K562 (cell line): ENCODE measurements at regions not wholly inside any gene's neighbourhood (a gene's known extent, or its start where the extent isn't known, plus 50 kb on each side); places are given as distances from the start of the nearest gene placed in this dataset.

Experiments
- BRF1 ChIP-seq: IDR thresholded peaks from 3 replicates; pipeline ENCODE4 v1.6.1; 2011; ENCODE audit warnings: borderline replicate concordance, mild to moderate bottlenecking; ENCODE audit not compliant: insufficient read length; ENCODE audit errors: extremely low read depth
- DPF2 ChIP-seq: fragments of 450-650 bp; IDR thresholded peaks from 2 replicates; pipeline ENCODE4 v1.6.1; 2016
- GMEB1 ChIP-seq: fragments of 250-450 bp; sonication (Bioruptor Pico); IDR thresholded peaks from 2 replicates; pipeline ENCODE4 v1.4.0; 2020; ENCODE audit warnings: mild to moderate bottlenecking
- HDGF ChIP-seq: fragments of 450-650 bp; IDR thresholded peaks from 2 replicates; pipeline ENCODE4 v1.6.1; 2016
- HEY1 ChIP-seq: fragments of 250-450 bp; sonication (Bioruptor Pico); IDR thresholded peaks from 2 replicates; pipeline ENCODE4 v1.5.0; 2020; ENCODE audit warnings: mild to moderate bottlenecking, moderate library complexity, borderline replicate concordance
- KDM5B ChIP-seq: fragments of 200-600 bp; sonication (generic); IDR thresholded peaks from 2 replicates; pipeline ENCODE4 v1.6.1; 2012; ENCODE audit warnings: low read depth, mild to moderate bottlenecking, moderate library complexity, low read length, control low read depth, inconsistent platforms; ENCODE audit not compliant: insufficient replicate concordance
- MEIS2 ChIP-seq: fragments of 450-650 bp; IDR thresholded peaks from 2 replicates; pipeline ENCODE4 v1.6.1; 2014; ENCODE audit warnings: mild to moderate bottlenecking; ENCODE audit not compliant: partially characterized antibody
- NCOA6 ChIP-seq: fragments of 450-650 bp; IDR thresholded peaks from 2 replicates; pipeline ENCODE4 v1.6.1; 2017; ENCODE audit warnings: mild to moderate bottlenecking
- NFE2 ChIP-seq: IDR thresholded peaks from 2 replicates; pipeline ENCODE4 v1.6.1; 2014; ENCODE audit warnings: antibody characterized with exemption, low read depth
- OTX1 ChIP-seq: fragments of 450-650 bp; formaldehyde crosslinking; IDR thresholded peaks from 2 replicates; pipeline ENCODE4 v1.4.0; 2022; ENCODE audit warnings: mild to moderate bottlenecking
- PBX2 ChIP-seq, 2 experiments: IDR thresholded peaks in 1 of 2; conservative IDR thresholded peaks in 1 of 2; 2 replicates each; pipeline ENCODE4 v1.6.1; 2016; ENCODE audit warnings: low read depth in 2 of 2, mild to moderate bottlenecking in 1 of 2, missing compliant biosample characterization in 1 of 2, missing genetic modification characterization in 1 of 2, moderate library complexity in 1 of 2
- PTTG1 ChIP-seq: fragments of 450-650 bp; IDR thresholded peaks from 2 replicates; pipeline ENCODE4 v1.6.1; 2016; ENCODE audit warnings: low read depth, mild to moderate bottlenecking, missing genetic modification characterization, missing compliant biosample characterization
- SMAD1 ChIP-seq: fragments of 150-350 bp; IDR thresholded peaks from 2 replicates; pipeline ENCODE4 v1.6.1; 2014; ENCODE audit warnings: low read length, low read depth; ENCODE audit not compliant: partially characterized antibody
- THAP7 ChIP-seq: fragments of 250-450 bp; sonication (Bioruptor Pico); IDR thresholded peaks from 2 replicates; pipeline ENCODE4 v1.5.0; 2021
- TRIM28 ChIP-seq: fragments of 450-650 bp; IDR thresholded peaks from 2 replicates; pipeline ENCODE4 v1.6.1; 2017
- TF ChIP-seq, protein P1 (sequence below): fragments of 250-450 bp; sonication (Bioruptor Pico); IDR thresholded peaks from 2 replicates; pipeline ENCODE4 v1.4.0; 2020; ENCODE audit warnings: mild to moderate bottlenecking, moderate library complexity
- TF ChIP-seq, protein P2 (sequence below): fragments of 450-650 bp; IDR thresholded peaks from 2 replicates; pipeline ENCODE4 v1.6.1; 2014; ENCODE audit warnings: low read depth, mild to moderate bottlenecking, moderate library complexity, borderline replicate concordance

GRCh38 chr7:106568680-106569499 is 92.1 kb downstream of the CCDC71L start (continued):
- peak; percentile 90 for TF ChIP-seq SMAD1
- TF ChIP-seq GMEB1 (CRISPR knock-in tag) = peak; percentile 22
- peak; percentile 85; the same call in 1 of the 2 replicates for TF ChIP-seq HEY1 (CRISPR knock-in tag)
- peak; percentile 100 for TF ChIP-seq NFE2
- TF ChIP-seq NCOA6 = peak; percentile 64
- peak; percentile 99 for TF ChIP-seq DPF2
- TF ChIP-seq THAP7 (CRISPR knock-in tag) = peak; percentile 75; the same call in 1 of the 2 replicates
- TF ChIP-seq TRIM28 = peak; percentile 85
- TF ChIP-seq HDGF = no peak
- peak; percentile 66; the same call in 1 of the 2 replicates for TF ChIP-seq PTTG1
- TF ChIP-seq KDM5B = peak; percentile 61
- TF ChIP-seq PBX2 (CRISPR knock-in tag; IDR thresholded peaks at IDR 0.05; ENCODE audit: low read depth) = no peak
- peak; percentile 97 for TF ChIP-seq PBX2 (tag; conservative IDR thresholded peaks at IDR 0.05; ENCODE audit: low read depth)
- no peak for TF ChIP-seq BRF1
- TF ChIP-seq MEIS2 = peak; percentile 98
- TF ChIP-seq, protein P1, sequence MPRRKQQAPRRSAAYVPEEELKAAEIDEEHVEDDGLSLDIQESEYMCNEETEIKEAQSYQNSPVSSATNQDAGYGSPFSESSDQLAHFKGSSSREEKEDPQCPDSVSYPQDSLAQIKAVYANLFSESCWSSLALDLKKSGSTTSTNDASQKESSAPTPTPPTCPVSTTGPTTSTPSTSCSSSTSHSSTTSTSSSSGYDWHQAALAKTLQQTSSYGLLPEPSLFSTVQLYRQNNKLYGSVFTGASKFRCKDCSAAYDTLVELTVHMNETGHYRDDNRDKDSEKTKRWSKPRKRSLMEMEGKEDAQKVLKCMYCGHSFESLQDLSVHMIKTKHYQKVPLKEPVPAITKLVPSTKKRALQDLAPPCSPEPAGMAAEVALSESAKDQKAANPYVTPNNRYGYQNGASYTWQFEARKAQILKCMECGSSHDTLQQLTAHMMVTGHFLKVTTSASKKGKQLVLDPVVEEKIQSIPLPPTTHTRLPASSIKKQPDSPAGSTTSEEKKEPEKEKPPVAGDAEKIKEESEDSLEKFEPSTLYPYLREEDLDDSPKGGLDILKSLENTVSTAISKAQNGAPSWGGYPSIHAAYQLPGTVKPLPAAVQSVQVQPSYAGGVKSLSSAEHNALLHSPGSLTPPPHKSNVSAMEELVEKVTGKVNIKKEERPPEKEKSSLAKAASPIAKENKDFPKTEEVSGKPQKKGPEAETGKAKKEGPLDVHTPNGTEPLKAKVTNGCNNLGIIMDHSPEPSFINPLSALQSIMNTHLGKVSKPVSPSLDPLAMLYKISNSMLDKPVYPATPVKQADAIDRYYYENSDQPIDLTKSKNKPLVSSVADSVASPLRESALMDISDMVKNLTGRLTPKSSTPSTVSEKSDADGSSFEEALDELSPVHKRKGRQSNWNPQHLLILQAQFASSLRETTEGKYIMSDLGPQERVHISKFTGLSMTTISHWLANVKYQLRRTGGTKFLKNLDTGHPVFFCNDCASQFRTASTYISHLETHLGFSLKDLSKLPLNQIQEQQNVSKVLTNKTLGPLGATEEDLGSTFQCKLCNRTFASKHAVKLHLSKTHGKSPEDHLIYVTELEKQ = peak; percentile 78; the same call in 1 of the 2 replicates
- TF ChIP-seq, protein P2, sequence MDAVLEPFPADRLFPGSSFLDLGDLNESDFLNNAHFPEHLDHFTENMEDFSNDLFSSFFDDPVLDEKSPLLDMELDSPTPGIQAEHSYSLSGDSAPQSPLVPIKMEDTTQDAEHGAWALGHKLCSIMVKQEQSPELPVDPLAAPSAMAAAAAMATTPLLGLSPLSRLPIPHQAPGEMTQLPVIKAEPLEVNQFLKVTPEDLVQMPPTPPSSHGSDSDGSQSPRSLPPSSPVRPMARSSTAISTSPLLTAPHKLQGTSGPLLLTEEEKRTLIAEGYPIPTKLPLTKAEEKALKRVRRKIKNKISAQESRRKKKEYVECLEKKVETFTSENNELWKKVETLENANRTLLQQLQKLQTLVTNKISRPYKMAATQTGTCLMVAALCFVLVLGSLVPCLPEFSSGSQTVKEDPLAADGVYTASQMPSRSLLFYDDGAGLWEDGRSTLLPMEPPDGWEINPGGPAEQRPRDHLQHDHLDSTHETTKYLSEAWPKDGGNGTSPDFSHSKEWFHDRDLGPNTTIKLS = peak; percentile 59; the same call in 1 of the 2 replicates
- TF ChIP-seq OTX1 = no peak; the same call in 1 of the 2 replicates
